ENCODE measurements at regions not wholly inside any gene's neighbourhood (a gene's known extent, or its start where the extent isn't known, plus 50 kb on each side); places are given as distances from the start of the nearest gene placed in this dataset.
A peak's percentile ranks its signal among the peaks of the same experiment; 100 is the strongest.

- H3K4me3 ChIP-seq (ENCODE audit: low read length) = no peak overlapping the region
- TF ChIP-seq CTCF (IDR thresholded peaks at IDR 0.05; ENCODE audit: insufficient read depth, low read depth, low read length, missing control alignments) = no peak
- peak; percentile 68 for DNase-seq (ENCODE audit: low read depth)
Measured at GRCh38 chr3:152047465-152047864, 174.0 kb downstream of the SUCNR1 start.

- TF ChIP-seq CTCF (IDR thresholded peaks at IDR 0.05; ENCODE audit: insufficient read depth, low read depth, low read length, missing control alignments) = no peak
- H3K4me3 ChIP-seq (ENCODE audit: low read length) = no peak overlapping the region
- DNase-seq (ENCODE audit: low read depth) = no peak
Measured at GRCh38 chr3:152048831-152049230, 175.4 kb downstream of the SUCNR1 start.

GRCh38 chr3:152050903-152051302 is 177.5 kb downstream of the SUCNR1 start:
- TF ChIP-seq CTCF (IDR thresholded peaks at IDR 0.05; ENCODE audit: insufficient read depth, low read depth, low read length, missing control alignments) = no peak
- H3K4me3 ChIP-seq (ENCODE audit: low read length) = no peak overlapping the region
- no peak for DNase-seq (ENCODE audit: low read depth)

- no peak overlapping the region for H3K4me3 ChIP-seq (ENCODE audit: low read length)
- TF ChIP-seq CTCF (IDR thresholded peaks at IDR 0.05; ENCODE audit: insufficient read depth, low read depth, low read length, missing control alignments) = no peak
- no peak for DNase-seq (ENCODE audit: low read depth)
Measured at GRCh38 chr3:152051501-152052404, 178.3 kb downstream of the SUCNR1 start.

- H3K4me3 ChIP-seq (ENCODE audit: low read length) = no peak overlapping the region
- no peak for TF ChIP-seq CTCF (IDR thresholded peaks at IDR 0.05; ENCODE audit: insufficient read depth, low read depth, low read length, missing control alignments)
- no peak for DNase-seq (ENCODE audit: low read depth)
Measured at GRCh38 chr3:152053866-152054265, 180.4 kb downstream of the SUCNR1 start.

GRCh38 chr3:152054315-152054714 is 180.9 kb downstream of the SUCNR1 start:
- no peak for DNase-seq (ENCODE audit: low read depth)
- no peak for TF ChIP-seq CTCF (IDR thresholded peaks at IDR 0.05; ENCODE audit: insufficient read depth, low read depth, low read length, missing control alignments)
- no peak overlapping the region for H3K4me3 ChIP-seq (ENCODE audit: low read length)

- DNase-seq (ENCODE audit: low read depth) = no peak
- no peak overlapping the region for H3K4me3 ChIP-seq (ENCODE audit: low read length)
- no peak for TF ChIP-seq CTCF (IDR thresholded peaks at IDR 0.05; ENCODE audit: insufficient read depth, low read depth, low read length, missing control alignments)
Measured at GRCh38 chr3:152056073-152056472, 182.6 kb downstream of the SUCNR1 start.

Data from epithelial cell of esophagus (primary cell).